GM12892 (cell line): ENCODE measurements at regions not wholly inside any gene's neighbourhood (a gene's known extent, or its start where the extent isn't known, plus 50 kb on each side); places are given as distances from the start of the nearest gene placed in this dataset.

Experiments
- POLR2A ChIP-seq: IDR thresholded peaks from 2 replicates; pipeline ENCODE4 v1.6.1; 2011; ENCODE audit warnings: low read depth, low read length, control low read depth
- POLR2AphosphoS5 ChIP-seq: IDR thresholded peaks from 2 replicates; pipeline ENCODE4 v1.6.1; 2011; ENCODE audit warnings: low read depth, low read length, control low read depth
- TAF1 ChIP-seq: IDR thresholded peaks from 2 replicates; pipeline ENCODE4 v1.6.1; 2011; ENCODE audit warnings: low read depth, mild to moderate bottlenecking, control low read depth, low read length, borderline replicate concordance

- TF ChIP-seq TAF1 (no peak), POLR2A (no peak), POLR2AphosphoS5 (no peak)
Observed at GRCh38 chr1:14352897-14353296, 245.6 kb upstream of the KAZN start.
